ENCODE measurements at regions not wholly inside any gene's neighbourhood (a gene's known extent, or its start where the extent isn't known, plus 50 kb on each side); places are given as distances from the start of the nearest gene placed in this dataset.
"Not testable (repeated sequence)": the region's sequence is repeated elsewhere in the genome, so short reads cannot be mapped to it uniquely, and the experiment has no call there.

DNA sequence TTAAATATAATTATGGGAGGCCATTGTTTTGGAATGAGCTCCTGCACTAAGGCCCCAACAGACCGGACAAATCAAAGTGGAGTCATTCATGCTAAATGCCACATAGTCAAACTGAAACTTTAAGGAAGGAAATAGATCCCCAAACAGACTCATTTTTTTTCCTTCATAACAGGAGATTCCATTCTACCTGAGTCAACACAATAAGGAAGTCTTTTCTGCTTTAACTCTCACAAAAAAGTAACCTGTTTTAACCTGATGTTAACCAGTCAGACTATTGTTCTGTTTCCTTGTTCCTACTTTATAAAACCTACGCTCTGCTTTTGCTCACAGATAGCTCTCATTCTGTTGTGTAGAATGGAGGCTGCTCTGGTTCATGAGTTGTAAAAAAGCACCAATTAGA lies 234.9 kb downstream of the YTHDC2 start:
- in situ Hi-C loops (cut with MboI; ENCODE audit: low sequenced_read_pairs), result no loop called here
- no peak overlapping the region for H3K4me3 ChIP-seq
- no peaks in the 10 kb centered on the region for H3K27me3 ChIP-seq (ENCODE audit: low read depth)
- DNase-seq (ENCODE audit: low spot score in 2 of 2), result no peak
- no peaks in the 10 kb centered on the region for H3K36me3 ChIP-seq (replicated peaks)
- no peaks in the 10 kb centered on the region for H3K9me3 ChIP-seq
- H3K4me1 ChIP-seq, result no peaks in the 10 kb centered on the region

DNA sequence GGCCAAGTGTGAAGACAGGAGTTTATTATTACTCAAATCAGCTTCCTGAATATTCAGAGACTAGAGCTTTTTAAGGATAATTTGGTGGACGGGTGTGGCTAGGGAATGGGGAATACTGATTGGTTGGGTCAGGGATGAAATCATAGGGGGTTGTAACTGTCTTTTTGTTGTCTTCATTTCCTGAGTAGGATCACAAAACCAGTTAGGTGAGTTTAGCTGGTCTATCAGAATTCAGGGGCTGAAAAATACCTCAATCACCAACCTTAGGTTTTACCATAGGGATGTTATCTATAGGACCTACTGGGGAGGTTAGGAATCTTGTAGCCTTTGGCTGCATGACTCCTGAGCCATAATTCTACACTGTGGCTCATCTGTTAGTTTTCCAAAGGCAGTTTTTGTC lies 235.8 kb downstream of the YTHDC2 start:
- H3K4me3 ChIP-seq, result no peak overlapping the region
- in situ Hi-C loops (cut with MboI; ENCODE audit: low sequenced_read_pairs), result no loop called here
- H3K4me1 ChIP-seq, result no peaks in the 10 kb centered on the region
- H3K36me3 ChIP-seq (replicated peaks), result no peaks in the 10 kb centered on the region
- DNase-seq (ENCODE audit: low spot score in 2 of 2), result no peak
- no peaks in the 10 kb centered on the region for H3K27me3 ChIP-seq (ENCODE audit: low read depth)
- no peaks in the 10 kb centered on the region for H3K9me3 ChIP-seq

DNA sequence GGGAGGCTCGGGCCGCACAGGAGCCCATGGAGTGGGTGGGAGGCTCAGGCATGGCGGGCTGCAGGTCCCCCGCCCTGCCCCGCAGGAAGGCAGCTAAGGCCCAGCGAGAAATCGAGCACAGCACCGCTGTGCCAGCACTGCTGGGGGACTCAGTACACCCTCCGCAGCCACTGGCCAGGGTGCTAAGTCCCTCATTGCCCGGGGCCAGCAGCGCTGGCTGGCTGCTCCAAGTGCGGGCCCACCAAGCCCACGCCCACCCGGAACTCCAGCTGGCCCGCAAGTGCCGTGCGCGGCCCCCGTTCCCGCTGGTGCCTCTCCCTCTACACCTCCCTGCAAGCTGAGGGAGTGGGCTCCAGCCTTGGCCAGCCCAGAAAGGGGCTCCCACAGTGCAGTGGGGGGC lies 239.7 kb downstream of the YTHDC2 start:
- H3K36me3 ChIP-seq (replicated peaks); H3K4me3 ChIP-seq; in situ Hi-C loops (cut with MboI; ENCODE audit: low sequenced_read_pairs); DNase-seq (ENCODE audit: low spot score in 2 of 2); H3K4me1 ChIP-seq; H3K9me3 ChIP-seq; H3K27me3 ChIP-seq (ENCODE audit: low read depth): not testable (repeated sequence)

DNA sequence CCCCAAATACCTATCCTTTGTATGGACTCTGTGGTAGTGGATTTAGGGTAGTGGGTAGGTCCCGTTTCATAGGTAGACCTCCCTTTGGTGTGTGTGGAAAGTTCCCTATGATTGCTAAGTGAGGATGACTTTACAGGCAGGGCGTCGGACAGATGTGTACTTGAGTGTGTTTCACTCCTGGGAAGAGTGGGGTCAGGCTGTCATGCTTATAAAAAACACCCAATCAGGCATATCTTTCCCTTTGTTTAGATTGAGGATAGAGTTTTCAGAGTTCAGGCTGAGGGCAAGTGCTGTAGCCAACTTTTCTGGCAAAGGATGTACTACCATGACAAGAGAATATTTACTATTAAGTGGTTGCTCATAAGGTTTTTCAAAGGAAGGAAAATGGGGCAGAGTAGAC lies 242.0 kb downstream of the YTHDC2 start:
- in situ Hi-C loops (cut with MboI; ENCODE audit: low sequenced_read_pairs), result no loop called here
- Histone ChIP-seq H3K27me3 (ENCODE audit: low read depth) (no peaks in the 10 kb centered on the region), H3K9me3 (no peaks in the 10 kb centered on the region), H3K4me3 (no peak overlapping the region), H3K36me3 (replicated peaks) (no peaks in the 10 kb centered on the region), H3K4me1 (peaks cover 6% of the 10 kb centered on the region; the same call in 1 of the 2 replicates)
- no peak for DNase-seq (ENCODE audit: low spot score in 2 of 2)

DNA sequence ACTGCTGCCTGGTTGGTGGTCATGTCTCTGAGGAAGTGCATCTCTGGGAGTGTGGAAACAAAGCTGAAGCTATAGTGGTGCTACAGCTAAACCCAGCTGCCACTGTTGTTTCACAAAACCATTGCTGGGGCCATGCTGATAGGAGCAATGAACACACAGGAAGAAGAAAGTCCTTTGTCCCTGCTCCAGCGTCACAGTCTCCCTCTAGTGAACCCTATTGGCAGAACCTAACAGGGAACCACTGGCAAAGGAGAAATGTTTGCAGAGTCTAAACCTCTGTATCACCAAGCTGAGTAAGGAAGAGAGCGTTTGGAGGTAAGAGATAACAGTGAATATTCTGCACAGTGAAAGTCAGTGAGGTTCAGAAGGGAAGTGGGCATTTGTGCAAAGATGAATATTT lies 244.0 kb downstream of the YTHDC2 start:
- Histone ChIP-seq H3K36me3 (replicated peaks) (no peaks in the 10 kb centered on the region), H3K4me3 (no peak overlapping the region), H3K27me3 (ENCODE audit: low read depth) (no peaks in the 10 kb centered on the region), H3K4me1 (peaks cover 6% of the 10 kb centered on the region; the same call in 1 of the 2 replicates), H3K9me3 (no peaks in the 10 kb centered on the region)
- DNase-seq (ENCODE audit: low spot score in 2 of 2), result no peak
- in situ Hi-C loops (cut with MboI; ENCODE audit: low sequenced_read_pairs), result no loop called here

DNA sequence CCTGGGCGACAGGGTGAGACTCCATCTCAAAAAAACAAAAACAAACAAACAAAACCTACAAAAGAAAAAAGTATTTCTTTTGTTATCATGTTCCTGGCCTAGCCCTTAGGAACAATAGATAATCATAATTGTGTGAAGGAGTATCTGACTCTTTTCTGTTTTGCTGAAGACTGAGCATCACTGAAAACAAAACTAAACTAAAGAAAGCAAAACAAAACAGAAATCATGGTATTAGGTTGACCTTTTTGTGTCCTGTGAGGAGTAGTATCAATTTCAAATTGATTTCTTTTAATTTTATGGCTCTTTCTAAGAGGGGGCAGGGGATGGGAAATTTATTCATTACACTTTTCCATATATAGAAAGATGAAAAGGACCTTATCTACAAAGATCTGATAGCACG lies 246.0 kb downstream of the YTHDC2 start:
- no peak for DNase-seq (ENCODE audit: low spot score in 2 of 2)
- peaks cover 6% of the 10 kb centered on the region; the same call in 1 of the 2 replicates for H3K4me1 ChIP-seq
- no peaks in the 10 kb centered on the region for H3K27me3 ChIP-seq (ENCODE audit: low read depth)
- in situ Hi-C loops (cut with MboI; ENCODE audit: low sequenced_read_pairs), result no loop called here
- no peaks in the 10 kb centered on the region for H3K36me3 ChIP-seq (replicated peaks)
- H3K4me3 ChIP-seq, result no peak overlapping the region
- H3K9me3 ChIP-seq, result no peaks in the 10 kb centered on the region

DNA sequence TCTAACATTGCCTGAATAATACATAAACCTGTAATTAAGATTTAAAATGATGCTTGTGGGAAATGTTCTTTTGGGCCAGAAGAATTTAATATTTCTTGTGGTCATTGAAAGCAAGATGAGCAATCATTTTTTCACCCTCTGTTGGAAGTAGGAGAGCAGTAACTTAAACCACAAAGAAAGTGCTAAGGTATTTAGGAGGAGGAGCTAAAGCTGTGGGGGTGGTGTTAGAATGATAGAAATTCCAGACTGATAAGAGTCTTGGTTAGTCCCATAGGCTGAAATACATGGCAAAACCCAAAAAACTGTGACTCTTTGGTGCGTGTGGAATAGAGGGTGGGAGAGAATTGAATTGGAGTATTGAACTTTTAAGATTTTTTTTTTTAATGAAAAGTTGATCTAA lies 247.0 kb downstream of the YTHDC2 start:
- no peak for DNase-seq (ENCODE audit: low spot score in 2 of 2)
- peaks cover 6% of the 10 kb centered on the region; the same call in 1 of the 2 replicates for H3K4me1 ChIP-seq
- in situ Hi-C loops (cut with MboI; ENCODE audit: low sequenced_read_pairs), result no loop called here
- H3K36me3 ChIP-seq (replicated peaks), result no peaks in the 10 kb centered on the region
- no peaks in the 10 kb centered on the region for H3K9me3 ChIP-seq
- no peak overlapping the region for H3K4me3 ChIP-seq
- H3K27me3 ChIP-seq (ENCODE audit: low read depth), result no peaks in the 10 kb centered on the region

DNA sequence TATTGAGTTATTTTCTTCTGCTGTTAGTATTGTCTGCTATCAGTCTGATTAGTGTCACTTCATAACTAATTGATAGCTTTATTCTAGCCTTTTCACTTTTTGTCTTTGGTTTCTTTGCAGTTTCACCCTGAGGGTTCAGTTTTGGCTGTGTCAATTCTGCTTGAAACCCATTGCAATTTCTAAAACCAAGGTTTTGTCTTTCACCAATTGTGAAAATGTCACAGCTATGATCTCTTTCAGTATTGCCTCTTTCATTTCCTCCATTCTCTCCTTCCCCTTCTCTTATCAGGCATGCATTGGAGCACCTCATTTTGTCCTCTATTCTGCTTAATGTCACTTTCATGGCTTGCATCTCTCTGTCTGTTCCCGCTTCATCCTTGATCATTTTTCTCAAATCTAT lies 248.1 kb downstream of the YTHDC2 start:
- in situ Hi-C loops (cut with MboI; ENCODE audit: low sequenced_read_pairs), result no loop called here
- H3K4me3 ChIP-seq, result no peak overlapping the region
- DNase-seq (ENCODE audit: low spot score in 2 of 2), result no peak
- H3K27me3 ChIP-seq (ENCODE audit: low read depth), result no peaks in the 10 kb centered on the region
- no peaks in the 10 kb centered on the region for H3K36me3 ChIP-seq (replicated peaks)
- H3K9me3 ChIP-seq, result no peaks in the 10 kb centered on the region
- H3K4me1 ChIP-seq, result peaks cover under 1% of the 10 kb centered on the region; the same call in 1 of the 2 replicates

DNA sequence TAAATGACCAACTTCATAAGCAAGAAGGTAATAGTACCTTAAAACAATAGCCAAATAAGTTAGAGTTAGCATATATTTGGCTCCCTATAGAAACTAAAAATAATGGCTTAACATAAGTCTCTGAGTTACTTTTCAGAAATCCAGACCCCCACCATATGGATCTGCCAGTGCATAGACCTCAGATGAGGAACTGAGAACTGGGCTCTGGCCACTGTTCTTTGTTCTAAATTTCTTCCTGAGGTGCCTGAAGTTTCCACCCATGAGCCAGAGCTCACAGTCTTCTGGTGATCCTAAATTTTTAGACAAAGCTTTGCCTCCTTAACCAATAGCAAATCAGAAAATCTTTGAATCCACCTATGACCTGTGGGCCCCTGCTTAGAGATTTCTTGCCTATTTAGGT lies 250.9 kb downstream of the YTHDC2 start:
- in situ Hi-C loops (cut with MboI; ENCODE audit: low sequenced_read_pairs), result no loop called here
- no peaks in the 10 kb centered on the region for H3K9me3 ChIP-seq
- no peak overlapping the region for H3K4me3 ChIP-seq
- H3K36me3 ChIP-seq (replicated peaks), result no peaks in the 10 kb centered on the region
- no peaks in the 10 kb centered on the region for H3K4me1 ChIP-seq
- DNase-seq (ENCODE audit: low spot score in 2 of 2), result no peak
- H3K27me3 ChIP-seq (ENCODE audit: low read depth), result no peaks in the 10 kb centered on the region

DNA sequence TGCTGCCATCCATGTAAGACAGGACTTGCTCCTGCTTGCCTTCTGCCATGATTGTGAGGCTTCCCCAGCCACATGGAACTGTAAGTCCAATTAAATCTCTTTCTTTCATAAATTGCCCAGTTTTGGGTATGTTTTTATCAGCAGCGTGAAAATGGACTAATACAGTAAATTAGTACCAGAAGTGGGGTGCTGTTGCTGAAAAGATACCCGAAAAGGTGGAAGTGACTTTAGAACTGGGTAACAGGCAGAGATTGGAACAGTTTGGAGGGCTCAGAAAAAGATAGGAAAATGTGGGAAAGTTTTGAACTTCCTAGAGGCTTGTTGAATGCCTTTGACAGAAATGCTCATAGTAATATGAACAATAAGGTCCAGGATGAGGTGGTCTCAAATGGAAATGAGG lies 253.3 kb downstream of the YTHDC2 start:
- H3K27me3 ChIP-seq (ENCODE audit: low read depth); in situ Hi-C loops (cut with MboI; ENCODE audit: low sequenced_read_pairs); H3K9me3 ChIP-seq; DNase-seq (ENCODE audit: low spot score in 2 of 2); H3K4me1 ChIP-seq; H3K36me3 ChIP-seq (replicated peaks); H3K4me3 ChIP-seq: not testable (repeated sequence)

DNA sequence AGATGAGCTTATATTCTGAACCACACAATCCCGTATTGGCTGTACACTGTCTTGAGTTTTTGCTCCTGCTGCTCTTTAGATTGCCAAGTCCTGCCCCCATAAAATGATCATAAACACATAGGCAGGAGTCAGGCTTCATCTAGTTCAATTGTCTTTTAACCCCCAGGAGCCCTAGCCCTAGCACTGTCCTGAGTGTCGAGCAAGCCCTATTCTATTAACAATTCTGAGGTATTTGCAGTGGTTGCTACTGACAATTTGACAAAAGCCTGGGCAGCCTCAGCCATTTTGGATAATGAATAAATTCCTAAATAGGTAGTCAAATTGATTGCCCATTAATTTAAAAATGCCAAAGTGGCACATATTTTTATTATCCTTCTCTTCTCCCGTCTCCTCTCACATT lies 257.2 kb downstream of the YTHDC2 start:
- no peaks in the 10 kb centered on the region for H3K36me3 ChIP-seq (replicated peaks)
- no peaks in the 10 kb centered on the region for H3K4me1 ChIP-seq
- H3K27me3 ChIP-seq (ENCODE audit: low read depth), result no peaks in the 10 kb centered on the region
- H3K4me3 ChIP-seq, result no peak overlapping the region
- DNase-seq (ENCODE audit: low spot score in 2 of 2), result no peak
- no peaks in the 10 kb centered on the region for H3K9me3 ChIP-seq
- in situ Hi-C loops (cut with MboI; ENCODE audit: low sequenced_read_pairs), result no loop called here

DNA sequence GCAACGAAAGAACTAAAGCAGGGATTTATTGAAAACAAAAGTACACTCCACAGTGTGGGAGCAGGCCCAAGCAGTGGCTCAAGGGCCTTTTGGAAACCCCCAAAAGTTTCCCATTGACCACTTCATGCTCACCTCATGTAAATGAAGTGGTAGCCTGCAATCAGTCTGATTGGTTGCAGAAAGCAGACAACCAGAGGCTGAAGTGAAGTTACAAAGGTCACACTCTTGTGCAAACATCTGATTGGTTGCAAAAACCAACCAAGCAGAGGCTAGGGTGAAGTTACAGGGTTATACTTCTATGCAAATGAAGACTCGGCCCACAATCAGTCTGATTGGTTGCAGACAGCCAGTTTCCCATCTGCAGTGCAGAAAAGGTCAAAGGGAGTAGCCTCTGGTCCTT lies 258.0 kb downstream of the YTHDC2 start:
- DNase-seq (ENCODE audit: low spot score in 2 of 2), result no peak
- no peaks in the 10 kb centered on the region for H3K36me3 ChIP-seq (replicated peaks)
- H3K4me3 ChIP-seq, result no peak overlapping the region
- H3K27me3 ChIP-seq (ENCODE audit: low read depth), result no peaks in the 10 kb centered on the region
- H3K9me3 ChIP-seq, result no peaks in the 10 kb centered on the region
- in situ Hi-C loops (cut with MboI; ENCODE audit: low sequenced_read_pairs), result no loop called here
- H3K4me1 ChIP-seq, result no peaks in the 10 kb centered on the region

DNA sequence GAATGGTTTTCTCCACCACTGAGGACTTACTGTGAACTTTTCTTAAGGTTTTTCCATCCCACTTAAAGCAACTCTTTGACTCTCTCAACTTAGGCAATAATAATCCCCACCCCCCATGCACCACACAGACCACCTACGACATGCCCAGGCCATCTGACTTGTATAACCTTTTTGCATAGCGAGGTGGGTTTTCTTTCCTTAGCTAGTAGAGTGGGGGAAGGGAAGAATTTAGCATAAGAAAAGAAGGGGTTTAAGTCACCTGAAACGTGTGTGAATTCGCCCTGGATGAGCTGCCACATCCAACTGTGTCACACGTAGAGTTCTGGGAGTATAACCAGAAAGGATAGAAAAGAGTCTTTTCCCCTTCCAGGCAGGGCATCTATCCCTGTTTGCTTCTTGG lies 262.7 kb downstream of the YTHDC2 start:
- in situ Hi-C loops (cut with MboI; ENCODE audit: low sequenced_read_pairs), result no loop called here
- Histone ChIP-seq H3K4me3 (no peak overlapping the region), H3K36me3 (replicated peaks) (no peaks in the 10 kb centered on the region)

DNA sequence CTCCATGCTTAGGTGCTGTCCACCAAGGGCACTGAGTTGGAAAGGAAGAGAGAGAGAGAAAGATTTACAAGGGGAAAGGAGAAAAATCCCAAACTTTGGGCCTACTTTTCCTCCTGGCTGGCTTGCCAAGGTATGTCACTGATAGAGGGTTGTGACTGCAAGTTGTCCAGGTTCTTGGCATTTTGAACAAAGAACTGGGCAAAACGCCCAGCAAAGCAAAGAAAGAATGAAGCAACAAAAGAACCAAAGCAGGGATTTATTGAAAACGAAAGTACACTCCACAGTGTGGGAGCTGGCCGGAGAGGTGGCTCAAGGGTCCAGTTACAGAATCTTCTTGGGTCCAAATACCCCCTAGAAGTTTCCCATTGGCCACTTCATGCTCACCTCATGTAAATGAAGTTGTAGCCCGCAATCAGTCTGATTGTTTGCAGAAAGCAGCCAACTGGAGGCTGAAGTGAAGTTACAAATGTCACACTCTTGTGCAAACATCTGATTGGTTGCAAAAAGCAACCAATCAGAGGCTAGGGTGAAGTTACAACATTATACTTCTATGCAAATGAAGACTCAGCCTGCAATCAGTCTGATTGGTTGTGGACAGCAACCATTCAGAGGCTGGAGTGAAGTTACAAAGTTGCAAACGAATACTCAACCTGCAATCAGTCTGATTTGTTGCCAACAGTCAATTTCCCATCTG lies 263.5 kb downstream of the YTHDC2 start:
- peak in 1 of 2 experiments; percentile 9 for DNase-seq (ENCODE audit: low spot score in 2 of 2)
- no peaks in the 10 kb centered on the region for H3K4me1 ChIP-seq
- in situ Hi-C loops (cut with MboI; ENCODE audit: low sequenced_read_pairs), result no loop called here
- H3K4me3 ChIP-seq, result no peak overlapping the region
- H3K9me3 ChIP-seq, result no peaks in the 10 kb centered on the region
- H3K27me3 ChIP-seq (ENCODE audit: low read depth), result no peaks in the 10 kb centered on the region
- H3K36me3 ChIP-seq (replicated peaks), result no peaks in the 10 kb centered on the region

More for the DNA sequence above, 262.7 kb downstream of the YTHDC2 start:
- no peaks in the 10 kb centered on the region for H3K4me1 ChIP-seq
- no peaks in the 10 kb centered on the region for H3K9me3 ChIP-seq
- no peaks in the 10 kb centered on the region for H3K27me3 ChIP-seq (ENCODE audit: low read depth)
- no peak for DNase-seq (ENCODE audit: low spot score in 2 of 2)

DNA sequence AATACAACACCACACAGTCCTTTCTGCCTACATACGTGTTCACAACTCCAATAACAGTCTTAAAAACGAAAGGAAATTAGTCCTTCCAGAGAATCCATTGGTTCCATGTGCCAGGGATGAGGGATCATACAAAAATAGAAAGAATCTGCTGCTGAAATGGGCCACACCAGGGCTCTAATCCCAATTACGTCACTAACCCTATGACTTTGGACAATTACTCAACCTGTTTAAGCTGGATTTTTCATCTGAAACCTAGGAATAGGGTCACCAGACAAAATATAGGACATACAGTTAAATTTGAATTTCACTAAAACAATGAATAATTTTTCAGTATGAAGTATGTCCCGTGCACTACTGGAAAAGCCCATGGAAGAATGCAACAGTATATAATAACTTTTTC lies 264.7 kb downstream of the YTHDC2 start:
- no peaks in the 10 kb centered on the region for H3K27me3 ChIP-seq (ENCODE audit: low read depth)
- DNase-seq (ENCODE audit: low spot score in 2 of 2), result no peak
- no peak overlapping the region for H3K4me3 ChIP-seq
- no peaks in the 10 kb centered on the region for H3K9me3 ChIP-seq
- H3K36me3 ChIP-seq (replicated peaks), result no peaks in the 10 kb centered on the region
- no peaks in the 10 kb centered on the region for H3K4me1 ChIP-seq
- in situ Hi-C loops (cut with MboI; ENCODE audit: low sequenced_read_pairs), result no loop called here
